HFFc6 (cell line): ENCODE measurements at regions not wholly inside any gene's neighbourhood (a gene's known extent, or its start where the extent isn't known, plus 50 kb on each side); places are given as distances from the start of the nearest gene placed in this dataset.

Experiments used
- DNase-seq: peaks from one replicate; pipeline ENCODE4 v3.0.0-alpha.2; 2018
- H3K27ac Mint-ChIP-seq: 2 replicates; pipeline ENCODE4 v1.8.0; 2020; ENCODE audit warnings: mild to moderate bottlenecking, mixed read lengths
- H3K27me3 Mint-ChIP-seq: 2 replicates; pipeline ENCODE4 v1.8.0; 2021; ENCODE audit warnings: mild to moderate bottlenecking, moderate library complexity, mixed read lengths; ENCODE audit not compliant: insufficient read depth
- H3K36me3 Mint-ChIP-seq: 2 replicates; pipeline ENCODE4 v1.8.0; 2021; ENCODE audit warnings: low read depth, mixed read lengths
- H3K4me1 Mint-ChIP-seq: 2 replicates; pipeline ENCODE4 v1.8.0; 2020; ENCODE audit warnings: low read depth, mixed read lengths
- H3K4me3 Mint-ChIP-seq: 2 replicates; pipeline ENCODE4 v1.8.0; 2020; ENCODE audit warnings: mild to moderate bottlenecking, moderate library complexity, mixed read lengths
- H3K9me3 Mint-ChIP-seq: 2 replicates; pipeline ENCODE4 v1.8.0; 2020; ENCODE audit warnings: mild to moderate bottlenecking, mixed read lengths
- CTCF ChIP-seq: fragments of 200-600 bp; sonication (generic); IDR thresholded peaks from 2 replicates; pipeline ENCODE4 v1.5.0; 2021; ENCODE audit warnings: antibody characterized with exemption, mild to moderate bottlenecking

- no peaks in the 10 kb centered on the region; the same call in 1 of the 2 replicates for H3K27me3 Mint-ChIP-seq
- H3K27ac Mint-ChIP-seq: no peak overlapping the region
- H3K4me3 Mint-ChIP-seq: no peak overlapping the region
- no peaks in the 10 kb centered on the region for H3K9me3 Mint-ChIP-seq
- no peak for DNase-seq
- H3K4me1 Mint-ChIP-seq: peaks cover 7% of the 10 kb centered on the region; the same call in 1 of the 2 replicates
- TF ChIP-seq CTCF: no peak
- H3K36me3 Mint-ChIP-seq: peaks cover 6% of the 10 kb centered on the region
These were observed 217.3 kb downstream of the C12orf75 start for GRCh38 chr12:105547786-105548185.

- Mint-ChIP-seq H3K4me3 (no peak overlapping the region), H3K27me3 (no peaks in the 10 kb centered on the region; the same call in 1 of the 2 replicates), H3K4me1 (peaks cover 7% of the 10 kb centered on the region; the same call in 1 of the 2 replicates), H3K9me3 (no peaks in the 10 kb centered on the region), H3K36me3 (peaks cover 6% of the 10 kb centered on the region), H3K27ac (no peak overlapping the region)
- DNase-seq: no peak
- no peak for TF ChIP-seq CTCF
These were observed 218.1 kb downstream of the C12orf75 start for GRCh38 chr12:105548626-105549025.

GRCh38 chr12:105552056-105552455, 221.6 kb downstream of the C12orf75 start:
- no peaks in the 10 kb centered on the region; the same call in 1 of the 2 replicates for H3K27me3 Mint-ChIP-seq
- TF ChIP-seq CTCF: no peak
- H3K4me3 Mint-ChIP-seq: no peak overlapping the region
- peaks cover 7% of the 10 kb centered on the region; the same call in 1 of the 2 replicates for H3K4me1 Mint-ChIP-seq
- H3K9me3 Mint-ChIP-seq: no peaks in the 10 kb centered on the region
- no peak overlapping the region for H3K27ac Mint-ChIP-seq
- no peaks in the 10 kb centered on the region; the same call in none of the 2 replicates for H3K36me3 Mint-ChIP-seq
- no peak for DNase-seq

GRCh38 chr12:105554223-105554678, 223.8 kb downstream of the C12orf75 start:
- no peak overlapping the region for H3K27ac Mint-ChIP-seq
- no peaks in the 10 kb centered on the region; the same call in 1 of the 2 replicates for H3K27me3 Mint-ChIP-seq
- no peaks in the 10 kb centered on the region for H3K9me3 Mint-ChIP-seq
- no peaks in the 10 kb centered on the region; the same call in 1 of the 2 replicates for H3K36me3 Mint-ChIP-seq
- no peak for DNase-seq
- no peak overlapping the region for H3K4me3 Mint-ChIP-seq
- no peaks in the 10 kb centered on the region for H3K4me1 Mint-ChIP-seq
- no peak for TF ChIP-seq CTCF

- Mint-ChIP-seq H3K27ac (no peak overlapping the region), H3K36me3 (no peaks in the 10 kb centered on the region; the same call in none of the 2 replicates), H3K27me3 (peaks cover under 1% of the 10 kb centered on the region; the same call in 1 of the 2 replicates), H3K4me3 (no peak overlapping the region), H3K4me1 (no peaks in the 10 kb centered on the region), H3K9me3 (no peaks in the 10 kb centered on the region)
- TF ChIP-seq CTCF: no peak
- no peak for DNase-seq
These were observed 224.4 kb downstream of the C12orf75 start for GRCh38 chr12:105554856-105555255.
